Activated CD4-positive, alpha-beta memory T cell treated with anti-CD3 and anti-CD28 coated beads, Interleukin-2, amount 10 ng/mL, durations not matched to agents 7 days and 5 days (primary cell): ENCODE measurements at regions not wholly inside any gene's neighbourhood (a gene's known extent, or its start where the extent isn't known, plus 50 kb on each side); places are given as distances from the start of the nearest gene placed in this dataset.

Source experiments
- CTCF ChIA-PET: fragments of 350-600 bp; sonication (Branson Sonifier 250); formaldehyde crosslinking; loops from one replicate; lab custom pipeline; 2021; ENCODE audit warnings: antibody characterized with exemption, inconsistent platforms; lab: Charles Lee
- POLR2A ChIA-PET: fragments of 350-600 bp; sonication (Branson Sonifier 250); formaldehyde crosslinking; loops from one replicate; lab custom pipeline; 2021; ENCODE audit warnings: antibody characterized with exemption; lab: Charles Lee
- DNase-seq: peaks from one replicate; pipeline ENCODE4 v3.0.0-alpha.2; 2020
- H3K27ac Mint-ChIP-seq: one replicate; pipeline ENCODE4 v1.8.0; 2021; ENCODE audit warnings: mild to moderate bottlenecking, mixed read lengths
- H3K27me3 Mint-ChIP-seq: one replicate; pipeline ENCODE4 v1.8.0; 2021; ENCODE audit warnings: mixed read lengths
- H3K36me3 Mint-ChIP-seq: one replicate; pipeline ENCODE4 v1.8.0; 2021; ENCODE audit warnings: low read depth, mixed read lengths
- H3K4me1 Mint-ChIP-seq: one replicate; pipeline ENCODE4 v1.8.0; 2021; ENCODE audit warnings: mixed read lengths
- H3K4me3 Mint-ChIP-seq: one replicate; pipeline ENCODE4 v1.8.0; 2021; ENCODE audit warnings: mild to moderate bottlenecking, mixed read lengths
- H3K9me3 Mint-ChIP-seq: one replicate; pipeline ENCODE4 v1.8.0; 2021; ENCODE audit warnings: mixed read lengths

- Mint-ChIP-seq H3K27me3 (no peaks in the 10 kb centered on the region), H3K9me3 (no peaks in the 10 kb centered on the region), H3K4me1 (no peaks in the 10 kb centered on the region), H3K36me3 (no peaks in the 10 kb centered on the region), H3K27ac (no peak overlapping the region), H3K4me3 (no peak overlapping the region)
- no peak for DNase-seq
- POLR2A ChIA-PET = no interaction called here
- CTCF ChIA-PET = no interaction called here
These were observed 118.8 kb upstream of the KIRREL3 start for GRCh38 chr11:127119356-127119755.

GRCh38 chr11:127118811-127119210, 118.2 kb upstream of the KIRREL3 start:
- Mint-ChIP-seq H3K4me3 (no peak overlapping the region), H3K4me1 (no peaks in the 10 kb centered on the region), H3K9me3 (no peaks in the 10 kb centered on the region), H3K27me3 (no peaks in the 10 kb centered on the region), H3K27ac (no peak overlapping the region), H3K36me3 (no peaks in the 10 kb centered on the region)
- no peak for DNase-seq
- POLR2A ChIA-PET = no interaction called here
- CTCF ChIA-PET = no interaction called here

DNA sequence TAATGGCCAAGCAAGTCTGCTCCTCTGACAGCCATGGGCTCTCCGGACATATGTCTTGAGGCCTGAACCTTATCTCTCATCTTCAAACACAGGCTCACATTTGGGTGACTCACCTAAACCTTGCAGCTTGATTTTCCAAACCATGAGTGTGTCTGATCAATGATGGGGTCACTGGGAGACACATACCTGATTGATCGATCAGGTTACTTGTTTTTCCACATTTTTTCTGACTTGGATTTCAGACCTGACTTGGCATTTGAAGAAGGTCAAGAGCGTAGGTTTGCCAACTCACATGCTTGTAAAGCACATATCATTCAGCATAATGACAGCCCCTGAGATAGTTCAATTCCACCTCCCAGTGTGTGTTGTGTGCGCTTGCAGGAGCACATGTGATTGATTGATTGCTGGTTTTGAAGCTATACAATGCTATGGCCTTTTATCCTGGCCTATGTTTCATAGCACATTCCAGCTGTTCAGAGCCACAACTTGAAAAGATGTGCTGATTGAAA, 116.7 kb upstream of the KIRREL3 start:
- H3K27me3 Mint-ChIP-seq = no peaks in the 10 kb centered on the region
- ChIA-PET POLR2A (no interaction called here), CTCF (no interaction called here)
- H3K36me3 Mint-ChIP-seq = no peaks in the 10 kb centered on the region
- H3K27ac Mint-ChIP-seq = no peak overlapping the region
- H3K4me1 Mint-ChIP-seq = no peaks in the 10 kb centered on the region
- DNase-seq = no peak
- H3K9me3 Mint-ChIP-seq = no peaks in the 10 kb centered on the region
- no peak overlapping the region for H3K4me3 Mint-ChIP-seq

DNA sequence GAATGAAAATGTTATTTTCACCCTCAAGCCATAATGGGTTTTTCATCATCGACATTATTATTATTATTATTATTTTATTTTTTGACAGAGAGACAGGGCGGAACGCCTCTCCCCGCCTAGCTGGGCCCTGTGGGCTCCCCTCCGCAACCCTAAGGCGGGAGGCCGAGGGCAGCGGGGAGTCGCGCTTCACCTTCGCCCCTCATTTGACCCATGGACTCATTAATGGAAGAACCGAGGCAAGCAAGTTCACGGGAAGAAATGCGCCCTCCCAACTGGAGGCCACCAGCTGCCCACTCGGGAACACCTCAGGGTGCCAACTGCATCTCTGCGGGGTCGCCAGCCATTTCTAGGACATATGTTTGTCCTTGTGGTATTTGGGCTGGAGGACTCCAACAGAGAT, 115.3 kb upstream of the KIRREL3 start:
- POLR2A ChIA-PET = no interaction called here
- Mint-ChIP-seq H3K27me3 (no peaks in the 10 kb centered on the region), H3K4me1 (no peaks in the 10 kb centered on the region), H3K27ac (no peak overlapping the region), H3K36me3 (no peaks in the 10 kb centered on the region), H3K4me3 (no peak overlapping the region), H3K9me3 (no peaks in the 10 kb centered on the region)
- DNase-seq = no peak
- CTCF ChIA-PET = no interaction called here

DNA sequence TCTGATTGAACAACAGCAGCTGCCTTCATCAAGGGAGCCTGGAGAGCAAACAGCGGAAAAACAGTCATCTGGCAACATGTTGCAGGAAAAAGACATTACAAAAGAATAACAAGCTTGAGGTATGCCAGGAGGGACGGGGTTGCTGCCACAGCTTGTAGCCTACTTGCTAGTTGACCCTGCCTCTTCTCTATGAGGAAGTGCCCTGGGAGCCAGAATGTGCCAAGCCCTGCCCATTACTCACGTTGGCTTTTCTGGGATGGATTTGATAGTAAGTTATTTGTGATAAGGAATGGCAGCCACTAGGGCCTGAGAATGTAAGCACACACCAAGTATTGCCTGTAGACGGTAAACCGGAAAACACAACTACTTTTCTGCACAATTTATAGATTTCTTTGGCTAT, 113.5 kb upstream of the KIRREL3 start:
- CTCF ChIA-PET = interaction anchor here (0.6 kb wide), 1 partner anchor 122 kb away, joined by 4 read pairs; no protein-coding TSS in a partner anchor
- POLR2A ChIA-PET = no interaction called here

DNA sequence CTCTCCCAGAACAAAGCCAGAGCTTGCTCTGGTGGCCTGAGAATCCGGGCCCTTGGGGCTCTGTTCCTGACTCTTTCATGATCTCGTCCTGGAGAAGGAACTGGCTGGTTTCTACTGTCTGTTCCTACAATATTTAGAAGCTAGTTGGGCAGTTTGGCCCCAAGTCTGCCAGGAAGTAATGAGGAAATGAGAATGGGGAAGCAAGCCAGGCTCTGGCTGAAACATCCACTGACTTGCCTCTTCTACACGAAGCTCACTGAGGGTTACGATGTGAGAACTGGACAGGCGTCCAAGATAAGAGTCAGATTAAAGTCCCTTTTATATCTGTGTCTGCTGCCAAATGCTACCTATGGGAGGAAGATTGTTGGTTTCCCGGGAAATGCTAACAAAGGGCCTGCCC, 110.0 kb upstream of the KIRREL3 start:
- POLR2A ChIA-PET = no interaction called here
- CTCF ChIA-PET = no interaction called here
- DNase-seq = no peak
- Mint-ChIP-seq H3K27ac (no peak overlapping the region), H3K4me1 (no peaks in the 10 kb centered on the region), H3K27me3 (no peaks in the 10 kb centered on the region), H3K36me3 (no peaks in the 10 kb centered on the region), H3K9me3 (no peaks in the 10 kb centered on the region), H3K4me3 (no peak overlapping the region)

More for the DNA sequence above, 113.5 kb upstream of the KIRREL3 start:
- Mint-ChIP-seq H3K27ac (no peak overlapping the region), H3K4me3 (no peak overlapping the region), H3K9me3 (no peaks in the 10 kb centered on the region), H3K36me3 (no peaks in the 10 kb centered on the region), H3K27me3 (no peaks in the 10 kb centered on the region), H3K4me1 (no peaks in the 10 kb centered on the region)
- DNase-seq = no peak

GRCh38 chr11:127109796-127110480, 109.4 kb upstream of the KIRREL3 start:
- H3K4me3 Mint-ChIP-seq = no peak overlapping the region
- H3K27me3 Mint-ChIP-seq = no peaks in the 10 kb centered on the region
- no peaks in the 10 kb centered on the region for H3K36me3 Mint-ChIP-seq
- POLR2A ChIA-PET = no interaction called here
- no peaks in the 10 kb centered on the region for H3K4me1 Mint-ChIP-seq
- H3K9me3 Mint-ChIP-seq = no peaks in the 10 kb centered on the region
- CTCF ChIA-PET = no interaction called here
- H3K27ac Mint-ChIP-seq = no peak overlapping the region
- DNase-seq = no peak

- Mint-ChIP-seq H3K36me3 (no peaks in the 10 kb centered on the region), H3K4me1 (no peaks in the 10 kb centered on the region), H3K27ac (no peak overlapping the region), H3K27me3 (no peaks in the 10 kb centered on the region), H3K9me3 (no peaks in the 10 kb centered on the region), H3K4me3 (no peak overlapping the region)
- DNase-seq = no peak
- ChIA-PET CTCF (no interaction called here), POLR2A (no interaction called here)
These were observed 108.3 kb upstream of the KIRREL3 start for GRCh38 chr11:127108838-127109237.

DNA sequence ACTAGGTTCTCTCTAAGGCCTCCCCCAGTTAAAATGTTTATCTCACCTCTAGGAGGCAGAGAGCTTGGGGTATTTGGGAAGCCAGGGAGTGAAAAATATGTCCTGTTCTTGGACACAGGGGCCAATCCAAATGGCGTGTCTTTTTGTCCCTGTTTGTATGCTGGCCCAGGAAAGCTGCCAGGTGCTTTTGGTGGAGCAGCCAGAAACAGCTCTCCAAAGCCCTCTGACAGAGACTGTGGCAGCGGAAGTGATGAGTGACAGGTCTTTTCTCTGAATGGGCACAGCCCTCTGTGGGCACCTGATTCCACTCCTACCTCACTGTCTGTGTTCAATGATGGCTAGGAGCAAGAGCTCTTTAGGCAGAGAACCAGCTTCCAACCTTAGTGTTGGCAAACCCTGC, 106.4 kb upstream of the KIRREL3 start:
- DNase-seq = no peak
- ChIA-PET CTCF (no interaction called here), POLR2A (no interaction called here)
- Mint-ChIP-seq H3K9me3 (no peaks in the 10 kb centered on the region), H3K4me3 (no peak overlapping the region), H3K4me1 (no peaks in the 10 kb centered on the region), H3K27me3 (no peaks in the 10 kb centered on the region), H3K27ac (no peak overlapping the region), H3K36me3 (no peaks in the 10 kb centered on the region)

GRCh38 chr11:127105593-127106541, 105.3 kb upstream of the KIRREL3 start:
- Mint-ChIP-seq H3K9me3 (no peaks in the 10 kb centered on the region), H3K4me3 (no peak overlapping the region), H3K4me1 (no peaks in the 10 kb centered on the region), H3K27ac (no peak overlapping the region), H3K36me3 (no peaks in the 10 kb centered on the region), H3K27me3 (no peaks in the 10 kb centered on the region)
- no peak for DNase-seq
- ChIA-PET CTCF (no interaction called here), POLR2A (no interaction called here)

- Mint-ChIP-seq H3K27me3 (no peaks in the 10 kb centered on the region), H3K4me3 (no peak overlapping the region), H3K4me1 (no peaks in the 10 kb centered on the region), H3K9me3 (no peaks in the 10 kb centered on the region), H3K27ac (no peak overlapping the region), H3K36me3 (no peaks in the 10 kb centered on the region)
- ChIA-PET POLR2A (no interaction called here), CTCF (no interaction called here)
- no peak for DNase-seq
These were observed 103.2 kb upstream of the KIRREL3 start for GRCh38 chr11:127103586-127104388.

DNA sequence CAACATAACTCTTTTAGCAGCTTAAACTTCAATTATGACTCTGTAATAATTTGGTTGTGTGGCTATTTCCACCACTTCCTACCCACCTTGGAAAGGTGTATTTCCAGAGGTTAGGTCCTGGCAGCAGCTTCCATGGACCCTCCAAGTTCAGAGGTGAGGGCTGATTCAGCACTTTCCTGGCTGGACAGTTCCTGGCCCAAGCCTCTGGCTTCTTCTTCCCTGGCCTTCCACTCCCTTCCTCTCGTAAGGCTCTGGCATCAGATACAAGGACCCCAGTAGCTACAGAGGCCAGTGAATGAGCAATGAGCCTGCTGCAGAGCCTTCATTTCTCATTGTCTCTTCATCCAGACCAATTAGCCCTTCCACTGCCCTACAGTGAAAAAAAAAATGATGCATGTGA, 98.1 kb upstream of the KIRREL3 start:
- ChIA-PET POLR2A (no interaction called here), CTCF (no interaction called here)
- Mint-ChIP-seq H3K27ac (no peak overlapping the region), H3K9me3 (no peaks in the 10 kb centered on the region), H3K27me3 (no peaks in the 10 kb centered on the region), H3K4me1 (no peaks in the 10 kb centered on the region), H3K4me3 (no peak overlapping the region), H3K36me3 (no peaks in the 10 kb centered on the region)
- DNase-seq = no peak

DNA sequence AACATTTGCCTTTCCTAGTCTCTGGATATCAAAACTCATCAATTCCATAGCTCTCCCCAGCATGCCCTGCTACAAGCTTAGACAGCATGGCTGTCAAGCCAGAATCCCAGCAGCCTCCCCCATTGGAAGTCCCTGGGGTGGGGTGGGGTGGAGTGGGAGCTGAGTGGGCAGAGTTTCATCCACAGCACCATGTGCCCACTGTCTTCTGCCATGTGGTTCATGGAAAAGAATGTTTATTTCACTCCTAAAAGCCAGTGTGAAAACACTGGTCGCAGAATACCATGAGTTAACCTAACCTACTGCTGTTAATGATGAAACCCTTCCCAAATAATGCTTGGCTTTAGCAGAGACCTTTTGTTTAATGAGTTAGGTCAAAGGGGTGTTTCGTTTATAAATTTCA, 80.2 kb upstream of the KIRREL3 start:
- POLR2A ChIA-PET = no interaction called here
- Mint-ChIP-seq H3K4me1 (no peaks in the 10 kb centered on the region), H3K27ac (no peak overlapping the region), H3K9me3 (no peaks in the 10 kb centered on the region), H3K36me3 (no peaks in the 10 kb centered on the region), H3K27me3 (no peaks in the 10 kb centered on the region), H3K4me3 (no peak overlapping the region)
- CTCF ChIA-PET = no interaction called here
- no peak for DNase-seq
